Smooth muscle cell (in vitro differentiated cells): ENCODE measurements at regions not wholly inside any gene's neighbourhood (a gene's known extent, or its start where the extent isn't known, plus 50 kb on each side); places are given as distances from the start of the nearest gene placed in this dataset.

Experiments
- DNase-seq: peaks from one replicate; lab custom pipeline; 2025; ENCODE audit not compliant: unreplicated experiment; lab: John Stamatoyannopoulos, UW
- H2AFZ ChIP-seq: fragments of 200-600 bp; sonication (generic); 2 replicates; pipeline ENCODE4 v1.6.0; 2016; ENCODE audit warnings: antibody characterized with exemption, low read depth, mild to moderate bottlenecking
- H3F3A ChIP-seq: fragments of 200-600 bp; sonication (generic); 2 replicates; pipeline ENCODE4 v1.6.0; 2017; ENCODE audit warnings: antibody characterized with exemption, low read depth
- H3K27ac ChIP-seq: fragments of 200-600 bp; sonication (generic); 2 replicates; pipeline ENCODE4 v1.5.1; 2016; ENCODE audit warnings: low read depth, mild to moderate bottlenecking
- H3K27me3 ChIP-seq: fragments of 200-600 bp; sonication (generic); 2 replicates; pipeline ENCODE4 v1.6.1; 2016; ENCODE audit warnings: low read depth, mild to moderate bottlenecking
- H3K36me3 ChIP-seq: fragments of 200-600 bp; sonication (generic); 2 replicates; pipeline ENCODE4 v1.5.1; 2016; ENCODE audit warnings: low read depth
- H3K4me1 ChIP-seq: fragments of 200-600 bp; sonication (generic); 2 replicates; pipeline ENCODE4 v1.5.1; 2016; ENCODE audit warnings: low read depth
- H3K4me2 ChIP-seq: fragments of 200-600 bp; sonication (generic); 2 replicates; pipeline ENCODE4 v1.6.0; 2016; ENCODE audit warnings: mild to moderate bottlenecking
- H3K4me3 ChIP-seq: fragments of 200-600 bp; sonication (generic); 2 replicates; pipeline ENCODE4 v1.5.1; 2016; ENCODE audit warnings: mild to moderate bottlenecking
- H3K79me2 ChIP-seq: fragments of 200-600 bp; sonication (generic); 2 replicates; pipeline ENCODE4 v1.6.0; 2016; ENCODE audit warnings: low read depth, mild to moderate bottlenecking
- H3K9ac ChIP-seq: fragments of 200-600 bp; sonication (generic); 2 replicates; pipeline ENCODE4 v1.6.0; 2016; ENCODE audit warnings: low read depth
- H3K9me3 ChIP-seq: fragments of 200-600 bp; sonication (generic); replicated peaks from 2 replicates; pipeline ENCODE4 v1.5.1; 2016; ENCODE audit warnings: low read depth
- H4K20me1 ChIP-seq: fragments of 200-600 bp; sonication (generic); 2 replicates; pipeline ENCODE4 v1.6.0; 2016; ENCODE audit warnings: low read depth
- CTCF ChIP-seq: fragments of 200-600 bp; sonication (generic); IDR thresholded peaks from 2 replicates; pipeline ENCODE4 v1.5.1; 2017; ENCODE audit warnings: borderline replicate concordance, mild to moderate bottlenecking, antibody characterized with exemption; ENCODE audit not compliant: insufficient read depth, poor library complexity, severe bottlenecking
- WGBS: methylation state at CpG from one replicate; pipeline ENCODE4 v1.1.7; 2016; ENCODE audit warnings: low lambda C conversion rate; 5-methylcytosine and 5-hydroxymethylcytosine counted together

GRCh38 chr22:27407369-27407985 lies 394.1 kb downstream of the MN1 start:
- H3F3A ChIP-seq: no peaks in the 10 kb centered on the region
- H3K9me3 ChIP-seq: no peaks in the 10 kb centered on the region
- no peak overlapping the region for H3K9ac ChIP-seq
- H3K27ac ChIP-seq: no peak overlapping the region
- no peaks in the 10 kb centered on the region for H4K20me1 ChIP-seq
- 86% methylated on average over 13 of the region's 14 CpGs for WGBS
- H3K4me2 ChIP-seq: no peak overlapping the region
- no peak for DNase-seq
- no peaks in the 10 kb centered on the region for H3K79me2 ChIP-seq
- H3K4me3 ChIP-seq: no peak overlapping the region
- no peaks in the 10 kb centered on the region for H3K27me3 ChIP-seq
- no peaks in the 10 kb centered on the region for H3K36me3 ChIP-seq
- H2AFZ ChIP-seq: no peak overlapping the region
- no peak for TF ChIP-seq CTCF
- H3K4me1 ChIP-seq: no peaks in the 10 kb centered on the region

GRCh38 chr22:27408068-27408467 lies 393.5 kb downstream of the MN1 start:
- Histone ChIP-seq H3K4me1 (no peaks in the 10 kb centered on the region), H3K9ac (no peak overlapping the region), H3K4me3 (no peak overlapping the region), H3K9me3 (no peaks in the 10 kb centered on the region), H3K79me2 (no peaks in the 10 kb centered on the region), H3K27ac (no peak overlapping the region), H3F3A (no peaks in the 10 kb centered on the region), H2AFZ (no peak overlapping the region), H3K27me3 (no peaks in the 10 kb centered on the region), H3K4me2 (no peak overlapping the region), H4K20me1 (no peaks in the 10 kb centered on the region), H3K36me3 (no peaks in the 10 kb centered on the region)
- WGBS: 86% methylated on average over 2 of the region's 2 CpGs
- TF ChIP-seq CTCF: no peak
- DNase-seq: no peak

- Histone ChIP-seq H3K27ac (no peak overlapping the region), H3K4me1 (no peaks in the 10 kb centered on the region), H3K4me2 (no peak overlapping the region), H3K27me3 (peaks cover 12% of the 10 kb centered on the region), H3K9ac (no peak overlapping the region), H4K20me1 (no peaks in the 10 kb centered on the region), H3K4me3 (no peak overlapping the region), H3K36me3 (no peaks in the 10 kb centered on the region), H3F3A (no peaks in the 10 kb centered on the region), H2AFZ (no peak overlapping the region), H3K9me3 (no peaks in the 10 kb centered on the region), H3K79me2 (no peaks in the 10 kb centered on the region)
- no peak for TF ChIP-seq CTCF
- DNase-seq: no peak
- WGBS: 92% methylated on average over 11 of the region's 11 CpGs
Observed at GRCh38 chr22:27409299-27409698, 392.3 kb downstream of the MN1 start.

GRCh38 chr22:27412866-27413445 lies 388.6 kb downstream of the MN1 start:
- Histone ChIP-seq H3K27ac (no peak overlapping the region), H2AFZ (no peak overlapping the region), H3F3A (no peaks in the 10 kb centered on the region), H3K4me3 (no peak overlapping the region), H3K4me1 (peaks cover 13% of the 10 kb centered on the region), H3K9me3 (no peaks in the 10 kb centered on the region), H3K4me2 (no peak overlapping the region), H3K27me3 (peaks cover 21% of the 10 kb centered on the region), H3K79me2 (no peaks in the 10 kb centered on the region), H3K9ac (no peak overlapping the region), H3K36me3 (no peaks in the 10 kb centered on the region), H4K20me1 (no peaks in the 10 kb centered on the region)
- WGBS: 91% methylated on average over 7 of the region's 7 CpGs
- TF ChIP-seq CTCF: no peak
- DNase-seq: no peak
